DOHH2 (cell line): ENCODE measurements at regions not wholly inside any gene's neighbourhood (a gene's known extent, or its start where the extent isn't known, plus 50 kb on each side); places are given as distances from the start of the nearest gene placed in this dataset.

Experiments
- EZH2phosphoT487 ChIP-seq: fragments of 200-600 bp; sonication (generic); IDR thresholded peaks from 2 replicates; pipeline ENCODE4 v1.6.1; 2017; ENCODE audit warnings: borderline replicate concordance, mild to moderate bottlenecking, antibody characterized with exemption, low read length, moderate library complexity, mixed read lengths
- TF ChIP-seq, protein P1 (sequence below): fragments of 200-600 bp; sonication (generic); IDR thresholded peaks from one replicate; pipeline ENCODE4 v1.5.1; 2014; ENCODE audit warnings: antibody characterized with exemption, mild to moderate bottlenecking, low read depth, low read length; ENCODE audit not compliant: poor library complexity, severe bottlenecking

DNA sequence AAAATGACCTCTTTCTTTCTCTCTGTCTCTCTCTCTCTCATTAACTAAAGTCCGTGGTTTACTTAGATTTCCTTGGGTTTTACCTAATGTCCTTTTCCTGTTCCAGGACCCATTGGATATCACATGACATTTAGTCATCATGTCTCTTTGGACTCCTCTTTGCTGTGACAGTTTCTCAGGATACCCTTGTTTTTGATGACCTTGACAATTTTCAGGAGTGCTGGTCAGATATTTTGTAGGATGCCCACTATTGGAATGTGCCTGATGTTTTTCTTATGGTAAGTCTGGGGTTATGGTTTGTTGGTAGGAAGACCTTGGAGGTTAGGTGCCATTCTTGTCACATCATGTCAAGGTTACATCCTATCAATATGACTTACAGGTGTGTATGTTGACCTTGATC, 199.2 kb upstream of the HTR1E start:
- TF ChIP-seq, protein P1, sequence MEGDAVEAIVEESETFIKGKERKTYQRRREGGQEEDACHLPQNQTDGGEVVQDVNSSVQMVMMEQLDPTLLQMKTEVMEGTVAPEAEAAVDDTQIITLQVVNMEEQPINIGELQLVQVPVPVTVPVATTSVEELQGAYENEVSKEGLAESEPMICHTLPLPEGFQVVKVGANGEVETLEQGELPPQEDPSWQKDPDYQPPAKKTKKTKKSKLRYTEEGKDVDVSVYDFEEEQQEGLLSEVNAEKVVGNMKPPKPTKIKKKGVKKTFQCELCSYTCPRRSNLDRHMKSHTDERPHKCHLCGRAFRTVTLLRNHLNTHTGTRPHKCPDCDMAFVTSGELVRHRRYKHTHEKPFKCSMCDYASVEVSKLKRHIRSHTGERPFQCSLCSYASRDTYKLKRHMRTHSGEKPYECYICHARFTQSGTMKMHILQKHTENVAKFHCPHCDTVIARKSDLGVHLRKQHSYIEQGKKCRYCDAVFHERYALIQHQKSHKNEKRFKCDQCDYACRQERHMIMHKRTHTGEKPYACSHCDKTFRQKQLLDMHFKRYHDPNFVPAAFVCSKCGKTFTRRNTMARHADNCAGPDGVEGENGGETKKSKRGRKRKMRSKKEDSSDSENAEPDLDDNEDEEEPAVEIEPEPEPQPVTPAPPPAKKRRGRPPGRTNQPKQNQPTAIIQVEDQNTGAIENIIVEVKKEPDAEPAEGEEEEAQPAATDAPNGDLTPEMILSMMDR, result no peak
- no peak for TF ChIP-seq EZH2phosphoT487
